ENCODE measurements at regions not wholly inside any gene's neighbourhood (a gene's known extent, or its start where the extent isn't known, plus 50 kb on each side); places are given as distances from the start of the nearest gene placed in this dataset.

- Histone ChIP-seq H3K27me3 (no peaks in the 10 kb centered on the region), H3K36me3 (no peaks in the 10 kb centered on the region), H3K9me3 (no peaks in the 10 kb centered on the region), H3K4me1 (ENCODE audit: control insufficient read depth in 1 of 2, insufficient read depth in 1 of 2, low read depth in 1 of 2, low read length in 1 of 2) (no peaks in the 10 kb centered on the region), H3K4me3 (ENCODE audit: low read depth in 1 of 2, low read length in 1 of 2) (no peak overlapping the region), H3K27ac (no peak overlapping the region)
- no peak for TF ChIP-seq CTCF (IDR thresholded peaks at IDR 0.05)
Measured at GRCh38 chr1:4265836-4266235, 365.8 kb upstream of the C1orf174 start.

- no peaks in the 10 kb centered on the region for H3K27me3 ChIP-seq
- TF ChIP-seq CTCF (IDR thresholded peaks at IDR 0.05), result no peak
- H3K4me3 ChIP-seq (ENCODE audit: low read depth in 1 of 2, low read length in 1 of 2), result no peak overlapping the region
- no peaks in the 10 kb centered on the region for H3K9me3 ChIP-seq
- no peak overlapping the region for H3K27ac ChIP-seq
- no peaks in the 10 kb centered on the region for H3K4me1 ChIP-seq (ENCODE audit: control insufficient read depth in 1 of 2, insufficient read depth in 1 of 2, low read depth in 1 of 2, low read length in 1 of 2)
- no peaks in the 10 kb centered on the region for H3K36me3 ChIP-seq
Measured at GRCh38 chr1:4267381-4268261, 367.5 kb upstream of the C1orf174 start.

- H3K9me3 ChIP-seq, result no peaks in the 10 kb centered on the region
- H3K4me1 ChIP-seq (ENCODE audit: control insufficient read depth in 1 of 2, insufficient read depth in 1 of 2, low read depth in 1 of 2, low read length in 1 of 2), result no peaks in the 10 kb centered on the region
- TF ChIP-seq CTCF (IDR thresholded peaks at IDR 0.05), result no peak
- H3K27me3 ChIP-seq, result no peaks in the 10 kb centered on the region
- no peak overlapping the region for H3K4me3 ChIP-seq (ENCODE audit: low read depth in 1 of 2, low read length in 1 of 2)
- H3K36me3 ChIP-seq, result no peaks in the 10 kb centered on the region
- no peak overlapping the region for H3K27ac ChIP-seq
Measured at GRCh38 chr1:4268262-4268888, 368.3 kb upstream of the C1orf174 start.

GRCh38 chr1:4268889-4269284, 368.8 kb upstream of the C1orf174 start:
- Histone ChIP-seq H3K27me3 (no peaks in the 10 kb centered on the region), H3K36me3 (no peaks in the 10 kb centered on the region), H3K9me3 (no peaks in the 10 kb centered on the region), H3K4me1 (ENCODE audit: control insufficient read depth in 1 of 2, insufficient read depth in 1 of 2, low read depth in 1 of 2, low read length in 1 of 2) (no peaks in the 10 kb centered on the region), H3K27ac (no peak overlapping the region), H3K4me3 (ENCODE audit: low read depth in 1 of 2, low read length in 1 of 2) (no peak overlapping the region)
- no peak for TF ChIP-seq CTCF (IDR thresholded peaks at IDR 0.05)

GRCh38 chr1:4269330-4269729, 369.3 kb upstream of the C1orf174 start:
- Histone ChIP-seq H3K27me3 (no peaks in the 10 kb centered on the region), H3K9me3 (no peaks in the 10 kb centered on the region), H3K4me3 (ENCODE audit: low read depth in 1 of 2, low read length in 1 of 2) (no peak overlapping the region), H3K4me1 (ENCODE audit: control insufficient read depth in 1 of 2, insufficient read depth in 1 of 2, low read depth in 1 of 2, low read length in 1 of 2) (no peaks in the 10 kb centered on the region), H3K36me3 (no peaks in the 10 kb centered on the region), H3K27ac (no peak overlapping the region)
- TF ChIP-seq CTCF (IDR thresholded peaks at IDR 0.05), result no peak

Data from neutrophil (primary cell).